CD4-positive, alpha-beta T cell treated with Interferon gamma for 1 hour (primary cell): ENCODE measurements at regions not wholly inside any gene's neighbourhood (a gene's known extent, or its start where the extent isn't known, plus 50 kb on each side); places are given as distances from the start of the nearest gene placed in this dataset.
A peak's percentile ranks its signal among the peaks of the same experiment; 100 is the strongest.

Experiments
- DNase-seq: peaks from one replicate; pipeline ENCODE4 v3.0.0-alpha.2; 2020

GRCh38 chr2:42108852-42109251, 60.3 kb upstream of the EML4 start:
- no peak for DNase-seq

- DNase-seq: no peak
Observed at GRCh38 chr2:42109959-42110640, 59.1 kb upstream of the EML4 start.

GRCh38 chr2:42110641-42111322, 58.4 kb upstream of the EML4 start:
- no peak for DNase-seq

- DNase-seq: no peak
Observed at GRCh38 chr2:42112418-42112817, 56.7 kb upstream of the EML4 start.

- no peak for DNase-seq
Observed at GRCh38 chr2:42113452-42113851, 55.7 kb upstream of the EML4 start.

- DNase-seq: no peak
Observed at GRCh38 chr2:42114091-42114490, 55.1 kb upstream of the EML4 start.

GRCh38 chr2:42115588-42115987, 53.6 kb upstream of the EML4 start:
- DNase-seq: no peak

GRCh38 chr2:42116195-42117181, 52.7 kb upstream of the EML4 start:
- no peak for DNase-seq

GRCh38 chr2:42117182-42117579, 52.0 kb upstream of the EML4 start:
- DNase-seq: no peak

- DNase-seq: peak; percentile 55
Observed at GRCh38 chr2:42117923-42118753, 51.0 kb upstream of the EML4 start.

- no peak for DNase-seq
Observed at GRCh38 chr2:42118754-42119569, 50.2 kb upstream of the EML4 start.
